ENCODE measurements at regions not wholly inside any gene's neighbourhood (a gene's known extent, or its start where the extent isn't known, plus 50 kb on each side); places are given as distances from the start of the nearest gene placed in this dataset.

DNA sequence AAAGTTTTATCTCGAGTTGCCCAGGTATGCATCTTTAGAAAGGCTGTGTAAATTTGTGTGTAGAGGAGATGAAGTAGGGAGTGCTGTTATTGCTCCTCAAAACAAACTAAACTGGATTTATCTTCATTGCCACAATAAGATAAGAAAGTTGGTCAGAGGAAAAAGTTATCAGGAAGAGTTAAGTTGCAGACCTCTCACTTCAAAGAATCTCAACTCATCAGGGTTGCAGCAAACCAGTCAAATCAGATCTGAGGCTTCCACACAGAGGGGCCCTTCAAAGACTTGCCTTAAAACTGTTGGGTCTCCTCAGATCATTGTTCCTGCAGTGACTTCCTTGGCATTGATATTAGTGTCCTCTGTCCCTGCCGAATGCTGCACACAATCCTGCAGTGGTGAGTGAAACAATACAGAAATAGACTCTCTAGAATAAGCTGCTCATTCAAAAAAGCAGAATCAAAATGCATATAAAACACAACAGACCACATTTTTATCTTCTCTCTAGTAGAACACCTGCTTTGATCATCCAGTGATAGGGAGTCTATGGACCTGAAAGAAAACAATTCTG is 191.2 kb upstream of the CBLB start:
- Histone ChIP-seq H3K4me1 (ENCODE audit: control insufficient read depth, insufficient read depth, low read length) (peaks cover 2% of the 10 kb centered on the region), H3K9me3 (ENCODE audit: control insufficient read depth, low read length) (peaks cover 25% of the 10 kb centered on the region), H3K36me3 (ENCODE audit: control insufficient read depth, insufficient read depth, low read length) (no peaks in the 10 kb centered on the region), H3K9ac (ENCODE audit: extremely low read depth, low read length, poor library complexity, severe bottlenecking) (no peak overlapping the region), H3K27me3 (ENCODE audit: control insufficient read depth, insufficient read depth, low read length, poor library complexity, severe bottlenecking) (no peaks in the 10 kb centered on the region), H3K4me3 (ENCODE audit: low read length) (no peak overlapping the region), H3K27ac (ENCODE audit: low read depth, low read length) (no peak overlapping the region)
- DNase-seq = no peak
- peaks cover 20% of the 10 kb centered on the region for H3K9me3 Mint-ChIP-seq
- H3K27ac Mint-ChIP-seq = no peak overlapping the region
- TF ChIP-seq, protein P1, sequence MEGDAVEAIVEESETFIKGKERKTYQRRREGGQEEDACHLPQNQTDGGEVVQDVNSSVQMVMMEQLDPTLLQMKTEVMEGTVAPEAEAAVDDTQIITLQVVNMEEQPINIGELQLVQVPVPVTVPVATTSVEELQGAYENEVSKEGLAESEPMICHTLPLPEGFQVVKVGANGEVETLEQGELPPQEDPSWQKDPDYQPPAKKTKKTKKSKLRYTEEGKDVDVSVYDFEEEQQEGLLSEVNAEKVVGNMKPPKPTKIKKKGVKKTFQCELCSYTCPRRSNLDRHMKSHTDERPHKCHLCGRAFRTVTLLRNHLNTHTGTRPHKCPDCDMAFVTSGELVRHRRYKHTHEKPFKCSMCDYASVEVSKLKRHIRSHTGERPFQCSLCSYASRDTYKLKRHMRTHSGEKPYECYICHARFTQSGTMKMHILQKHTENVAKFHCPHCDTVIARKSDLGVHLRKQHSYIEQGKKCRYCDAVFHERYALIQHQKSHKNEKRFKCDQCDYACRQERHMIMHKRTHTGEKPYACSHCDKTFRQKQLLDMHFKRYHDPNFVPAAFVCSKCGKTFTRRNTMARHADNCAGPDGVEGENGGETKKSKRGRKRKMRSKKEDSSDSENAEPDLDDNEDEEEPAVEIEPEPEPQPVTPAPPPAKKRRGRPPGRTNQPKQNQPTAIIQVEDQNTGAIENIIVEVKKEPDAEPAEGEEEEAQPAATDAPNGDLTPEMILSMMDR (conservative IDR thresholded peaks at IDR 0.05) = no peak
- WGBS, 2 experiments (ENCODE audit: insufficient coverage in 1 of 2, insufficient read length in 1 of 2) = 67 to 75% methylated on average over 1 to 2 of the region's 2 CpGs
- no peak overlapping the region for H3K4me3 Mint-ChIP-seq
- H3K27me3 Mint-ChIP-seq (ENCODE audit: insufficient read depth) = no peaks in the 10 kb centered on the region
- peaks cover 11% of the 10 kb centered on the region for H3K4me1 Mint-ChIP-seq
- H3K36me3 Mint-ChIP-seq (ENCODE audit: low read depth) = no peaks in the 10 kb centered on the region

DNA sequence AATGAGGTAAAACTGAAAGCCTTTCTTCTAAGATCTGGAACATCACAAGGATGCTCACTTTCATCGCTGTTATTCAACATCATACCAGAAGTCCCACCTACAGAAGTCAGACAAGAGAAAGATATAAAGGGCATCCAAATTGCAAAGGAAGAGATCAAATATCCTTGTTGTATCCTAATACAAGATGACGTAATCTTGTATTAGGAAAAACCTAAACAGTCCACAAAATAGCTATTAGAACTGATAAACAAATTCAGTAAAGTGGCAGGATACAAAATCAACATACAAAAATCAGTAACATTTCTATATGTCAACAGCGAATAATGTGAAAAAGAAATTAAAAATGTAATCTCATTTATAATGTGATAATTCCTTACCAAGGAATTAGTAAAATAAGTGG is 195.1 kb upstream of the CBLB start:
- H3K4me3 ChIP-seq (ENCODE audit: low read length) = no peak overlapping the region
- Mint-ChIP-seq H3K4me3 (no peak overlapping the region), H3K36me3 (ENCODE audit: low read depth) (no peaks in the 10 kb centered on the region), H3K27me3 (ENCODE audit: insufficient read depth) (no peaks in the 10 kb centered on the region), H3K27ac (no peak overlapping the region), H3K9me3 (peaks cover 17% of the 10 kb centered on the region), H3K4me1 (peaks cover 9% of the 10 kb centered on the region)
- TF ChIP-seq, protein P1 (conservative IDR thresholded peaks at IDR 0.05) = no peak
- peaks cover 20% of the 10 kb centered on the region for H3K9me3 ChIP-seq (ENCODE audit: control insufficient read depth, low read length)
- 83% methylated on average over 2 of the region's 3 CpGs for WGBS, 2 experiments (ENCODE audit: insufficient coverage in 1 of 2, insufficient read length in 1 of 2)
- no peak for DNase-seq
- no peak overlapping the region for H3K9ac ChIP-seq (ENCODE audit: extremely low read depth, low read length, poor library complexity, severe bottlenecking)
- H3K4me1 ChIP-seq (ENCODE audit: control insufficient read depth, insufficient read depth, low read length) = peaks cover 2% of the 10 kb centered on the region
- H3K27me3 ChIP-seq (ENCODE audit: control insufficient read depth, insufficient read depth, low read length, poor library complexity, severe bottlenecking) = no peaks in the 10 kb centered on the region
- no peaks in the 10 kb centered on the region for H3K36me3 ChIP-seq (ENCODE audit: control insufficient read depth, insufficient read depth, low read length)
- no peak overlapping the region for H3K27ac ChIP-seq (ENCODE audit: low read depth, low read length)

DNA sequence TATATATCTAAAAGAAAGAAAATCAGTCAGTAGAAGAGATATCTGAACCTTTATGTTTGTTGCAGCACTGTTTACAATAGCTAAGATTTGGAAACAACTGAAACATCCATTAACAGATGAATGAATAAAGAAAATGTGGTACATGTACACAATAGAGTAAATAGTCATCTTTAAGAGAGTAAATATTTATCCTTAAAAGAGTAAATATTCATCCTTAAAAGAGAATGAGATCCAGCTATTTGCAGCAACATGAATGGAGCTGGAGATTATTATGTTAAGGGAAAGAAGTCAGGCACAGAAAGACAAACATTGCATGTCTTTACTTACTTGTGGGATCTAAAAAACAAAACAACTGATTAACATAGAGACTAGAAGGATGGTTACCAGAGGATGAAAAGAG is 197.0 kb upstream of the CBLB start:
- Mint-ChIP-seq H3K36me3 (ENCODE audit: low read depth) (no peaks in the 10 kb centered on the region), H3K4me3 (no peak overlapping the region), H3K9me3 (peaks cover 17% of the 10 kb centered on the region), H3K27ac (no peak overlapping the region), H3K4me1 (no peaks in the 10 kb centered on the region), H3K27me3 (ENCODE audit: insufficient read depth) (no peaks in the 10 kb centered on the region)
- no peak for DNase-seq
- Histone ChIP-seq H3K4me1 (ENCODE audit: control insufficient read depth, insufficient read depth, low read length) (no peaks in the 10 kb centered on the region), H3K9me3 (ENCODE audit: control insufficient read depth, low read length) (peaks cover 20% of the 10 kb centered on the region), H3K4me3 (ENCODE audit: low read length) (no peak overlapping the region), H3K27ac (ENCODE audit: low read depth, low read length) (no peak overlapping the region), H3K9ac (ENCODE audit: extremely low read depth, low read length, poor library complexity, severe bottlenecking) (no peak overlapping the region), H3K36me3 (ENCODE audit: control insufficient read depth, insufficient read depth, low read length) (no peaks in the 10 kb centered on the region), H3K27me3 (ENCODE audit: control insufficient read depth, insufficient read depth, low read length, poor library complexity, severe bottlenecking) (no peaks in the 10 kb centered on the region)
- TF ChIP-seq, protein P1 (conservative IDR thresholded peaks at IDR 0.05) = no peak

All from endodermal cell (in vitro differentiated cells).